NCI-H226 (cell line): ENCODE measurements at regions not wholly inside any gene's neighbourhood (a gene's known extent, or its start where the extent isn't known, plus 50 kb on each side); places are given as distances from the start of the nearest gene placed in this dataset.
A peak's percentile ranks its signal among the peaks of the same experiment; 100 is the strongest.

Experiments
- DNase-seq: peaks from one replicate; pipeline ENCODE4 v3.0.0-alpha.2; 2015

- DNase-seq: peak; percentile 74
These were observed 191.4 kb downstream of the SPP2 start for GRCh38 chr2:234241656-234242458.

GRCh38 chr2:234240917-234241316 is 190.4 kb downstream of the SPP2 start:
- peak; percentile 30 for DNase-seq

- peak; percentile 69 for DNase-seq
These were observed 184.7 kb downstream of the SPP2 start for GRCh38 chr2:234235191-234235590.

- no peak for DNase-seq
These were observed 181.0 kb downstream of the SPP2 start for GRCh38 chr2:234231460-234231859.

- no peak for DNase-seq
These were observed 168.5 kb downstream of the SPP2 start for GRCh38 chr2:234219046-234219310.

- no peak for DNase-seq
These were observed 168.0 kb downstream of the SPP2 start for GRCh38 chr2:234218266-234219045.

GRCh38 chr2:234212534-234212933 is 162.0 kb downstream of the SPP2 start:
- no peak for DNase-seq

- no peak for DNase-seq
These were observed 161.3 kb downstream of the SPP2 start for GRCh38 chr2:234211797-234212196.

- no peak for DNase-seq
These were observed 156.2 kb downstream of the SPP2 start for GRCh38 chr2:234206738-234207137.

GRCh38 chr2:234204480-234204879 is 154.0 kb downstream of the SPP2 start:
- peak; percentile 28 for DNase-seq

- DNase-seq: peak; percentile 93
These were observed 152.9 kb downstream of the SPP2 start for GRCh38 chr2:234203135-234203984.

GRCh38 chr2:234202601-234203000 is 152.1 kb downstream of the SPP2 start:
- DNase-seq: no peak

- DNase-seq: no peak
These were observed 149.5 kb downstream of the SPP2 start for GRCh38 chr2:234199996-234200395.

GRCh38 chr2:234198976-234199375 is 148.5 kb downstream of the SPP2 start:
- peak; percentile 9 for DNase-seq

GRCh38 chr2:234195516-234195915 is 145.0 kb downstream of the SPP2 start:
- DNase-seq: no peak

GRCh38 chr2:234193977-234194563 is 143.6 kb downstream of the SPP2 start:
- DNase-seq: no peak

GRCh38 chr2:234191819-234192407 is 141.4 kb downstream of the SPP2 start:
- DNase-seq: no peak

- no peak for DNase-seq
These were observed 139.3 kb downstream of the SPP2 start for GRCh38 chr2:234189786-234190300.

- DNase-seq: no peak
These were observed 138.7 kb downstream of the SPP2 start for GRCh38 chr2:234189230-234189629.

GRCh38 chr2:234187646-234188174 is 137.2 kb downstream of the SPP2 start:
- no peak for DNase-seq

GRCh38 chr2:234181121-234181520 is 130.6 kb downstream of the SPP2 start:
- DNase-seq: no peak

- DNase-seq: no peak
These were observed 128.5 kb downstream of the SPP2 start for GRCh38 chr2:234179031-234179363.
